ENCODE measurements at regions not wholly inside any gene's neighbourhood (a gene's known extent, or its start where the extent isn't known, plus 50 kb on each side); places are given as distances from the start of the nearest gene placed in this dataset.

DNA sequence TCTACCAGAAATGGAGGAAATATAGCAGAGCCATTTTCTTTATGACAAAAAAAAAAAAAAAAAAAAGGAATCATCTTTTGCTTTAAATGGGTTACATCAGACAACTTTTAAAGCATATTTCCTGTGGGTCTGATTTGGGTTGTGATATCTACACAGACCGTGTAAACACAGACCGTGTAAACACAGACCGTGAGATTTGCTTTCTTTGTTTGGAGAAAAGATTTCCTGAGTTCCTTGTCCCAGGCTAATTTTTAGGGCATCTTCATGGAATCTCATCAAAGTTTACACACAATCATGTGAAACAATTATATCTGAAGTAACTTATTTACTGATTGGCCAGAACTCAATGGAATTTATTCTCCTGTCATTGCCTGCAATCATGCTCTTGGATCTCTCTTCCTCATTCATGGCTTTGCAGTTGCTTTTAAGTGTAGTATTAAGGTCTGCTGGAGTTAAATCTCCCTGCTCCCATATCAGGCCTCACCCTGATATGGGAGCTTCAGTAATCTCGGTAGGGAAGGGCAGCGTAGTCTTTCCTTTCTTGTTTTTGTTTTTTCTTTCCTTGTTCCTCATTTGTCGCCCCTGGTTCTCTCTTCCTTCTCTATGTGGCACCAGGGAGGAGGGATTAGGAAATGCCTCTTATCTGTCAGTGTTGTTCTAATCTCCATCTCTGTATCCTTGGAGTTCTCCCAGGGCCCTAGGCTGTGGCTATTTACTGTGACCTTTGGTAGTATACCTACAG is 248.6 kb upstream of the JADE1 start:
- CTCF ChIA-PET: no interaction called here
- Mint-ChIP-seq H3K36me3 (no peaks in the 10 kb centered on the region), H3K9me3 (no peaks in the 10 kb centered on the region), H3K4me3 (no peak overlapping the region), H3K27ac (no peak overlapping the region), H3K4me1 (peaks cover 16% of the 10 kb centered on the region), H3K27me3 (ENCODE audit: low read depth) (no peaks in the 10 kb centered on the region)
- POLR2A ChIA-PET: no interaction called here
- ATAC-seq (no peak), DNase-seq (ENCODE audit: low spot score) (no peak)
- TF ChIP-seq, protein P1, sequence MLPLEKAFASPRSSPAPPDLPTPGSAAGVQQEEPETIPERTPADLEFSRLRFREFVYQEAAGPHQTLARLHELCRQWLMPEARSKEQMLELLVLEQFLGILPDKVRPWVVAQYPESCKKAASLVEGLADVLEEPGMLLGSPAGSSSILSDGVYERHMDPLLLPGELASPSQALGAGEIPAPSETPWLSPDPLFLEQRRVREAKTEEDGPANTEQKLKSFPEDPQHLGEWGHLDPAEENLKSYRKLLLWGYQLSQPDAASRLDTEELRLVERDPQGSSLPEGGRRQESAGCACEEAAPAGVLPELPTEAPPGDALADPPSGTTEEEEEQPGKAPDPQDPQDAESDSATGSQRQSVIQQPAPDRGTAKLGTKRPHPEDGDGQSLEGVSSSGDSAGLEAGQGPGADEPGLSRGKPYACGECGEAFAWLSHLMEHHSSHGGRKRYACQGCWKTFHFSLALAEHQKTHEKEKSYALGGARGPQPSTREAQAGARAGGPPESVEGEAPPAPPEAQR (CRISPR knock-in tag; IDR thresholded peaks at IDR 0.05): no peak
- TF ChIP-seq OVOL2 (CRISPR knock-in tag; IDR thresholded peaks at IDR 0.05; ENCODE audit: borderline replicate concordance): no peak
- TF ChIP-seq, protein P2, sequence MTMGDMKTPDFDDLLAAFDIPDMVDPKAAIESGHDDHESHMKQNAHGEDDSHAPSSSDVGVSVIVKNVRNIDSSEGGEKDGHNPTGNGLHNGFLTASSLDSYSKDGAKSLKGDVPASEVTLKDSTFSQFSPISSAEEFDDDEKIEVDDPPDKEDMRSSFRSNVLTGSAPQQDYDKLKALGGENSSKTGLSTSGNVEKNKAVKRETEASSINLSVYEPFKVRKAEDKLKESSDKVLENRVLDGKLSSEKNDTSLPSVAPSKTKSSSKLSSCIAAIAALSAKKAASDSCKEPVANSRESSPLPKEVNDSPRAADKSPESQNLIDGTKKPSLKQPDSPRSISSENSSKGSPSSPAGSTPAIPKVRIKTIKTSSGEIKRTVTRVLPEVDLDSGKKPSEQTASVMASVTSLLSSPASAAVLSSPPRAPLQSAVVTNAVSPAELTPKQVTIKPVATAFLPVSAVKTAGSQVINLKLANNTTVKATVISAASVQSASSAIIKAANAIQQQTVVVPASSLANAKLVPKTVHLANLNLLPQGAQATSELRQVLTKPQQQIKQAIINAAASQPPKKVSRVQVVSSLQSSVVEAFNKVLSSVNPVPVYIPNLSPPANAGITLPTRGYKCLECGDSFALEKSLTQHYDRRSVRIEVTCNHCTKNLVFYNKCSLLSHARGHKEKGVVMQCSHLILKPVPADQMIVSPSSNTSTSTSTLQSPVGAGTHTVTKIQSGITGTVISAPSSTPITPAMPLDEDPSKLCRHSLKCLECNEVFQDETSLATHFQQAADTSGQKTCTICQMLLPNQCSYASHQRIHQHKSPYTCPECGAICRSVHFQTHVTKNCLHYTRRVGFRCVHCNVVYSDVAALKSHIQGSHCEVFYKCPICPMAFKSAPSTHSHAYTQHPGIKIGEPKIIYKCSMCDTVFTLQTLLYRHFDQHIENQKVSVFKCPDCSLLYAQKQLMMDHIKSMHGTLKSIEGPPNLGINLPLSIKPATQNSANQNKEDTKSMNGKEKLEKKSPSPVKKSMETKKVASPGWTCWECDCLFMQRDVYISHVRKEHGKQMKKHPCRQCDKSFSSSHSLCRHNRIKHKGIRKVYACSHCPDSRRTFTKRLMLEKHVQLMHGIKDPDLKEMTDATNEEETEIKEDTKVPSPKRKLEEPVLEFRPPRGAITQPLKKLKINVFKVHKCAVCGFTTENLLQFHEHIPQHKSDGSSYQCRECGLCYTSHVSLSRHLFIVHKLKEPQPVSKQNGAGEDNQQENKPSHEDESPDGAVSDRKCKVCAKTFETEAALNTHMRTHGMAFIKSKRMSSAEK (CRISPR knock-in tag; IDR thresholded peaks at IDR 0.05; ENCODE audit: borderline replicate concordance): no peak
- TF ChIP-seq ESRRA (CRISPR knock-in tag; IDR thresholded peaks at IDR 0.05; ENCODE audit: borderline replicate concordance): no peak
- TF ChIP-seq FOXK1 (CRISPR knock-in tag; IDR thresholded peaks at IDR 0.05): no peak
- TF ChIP-seq, protein P3, sequence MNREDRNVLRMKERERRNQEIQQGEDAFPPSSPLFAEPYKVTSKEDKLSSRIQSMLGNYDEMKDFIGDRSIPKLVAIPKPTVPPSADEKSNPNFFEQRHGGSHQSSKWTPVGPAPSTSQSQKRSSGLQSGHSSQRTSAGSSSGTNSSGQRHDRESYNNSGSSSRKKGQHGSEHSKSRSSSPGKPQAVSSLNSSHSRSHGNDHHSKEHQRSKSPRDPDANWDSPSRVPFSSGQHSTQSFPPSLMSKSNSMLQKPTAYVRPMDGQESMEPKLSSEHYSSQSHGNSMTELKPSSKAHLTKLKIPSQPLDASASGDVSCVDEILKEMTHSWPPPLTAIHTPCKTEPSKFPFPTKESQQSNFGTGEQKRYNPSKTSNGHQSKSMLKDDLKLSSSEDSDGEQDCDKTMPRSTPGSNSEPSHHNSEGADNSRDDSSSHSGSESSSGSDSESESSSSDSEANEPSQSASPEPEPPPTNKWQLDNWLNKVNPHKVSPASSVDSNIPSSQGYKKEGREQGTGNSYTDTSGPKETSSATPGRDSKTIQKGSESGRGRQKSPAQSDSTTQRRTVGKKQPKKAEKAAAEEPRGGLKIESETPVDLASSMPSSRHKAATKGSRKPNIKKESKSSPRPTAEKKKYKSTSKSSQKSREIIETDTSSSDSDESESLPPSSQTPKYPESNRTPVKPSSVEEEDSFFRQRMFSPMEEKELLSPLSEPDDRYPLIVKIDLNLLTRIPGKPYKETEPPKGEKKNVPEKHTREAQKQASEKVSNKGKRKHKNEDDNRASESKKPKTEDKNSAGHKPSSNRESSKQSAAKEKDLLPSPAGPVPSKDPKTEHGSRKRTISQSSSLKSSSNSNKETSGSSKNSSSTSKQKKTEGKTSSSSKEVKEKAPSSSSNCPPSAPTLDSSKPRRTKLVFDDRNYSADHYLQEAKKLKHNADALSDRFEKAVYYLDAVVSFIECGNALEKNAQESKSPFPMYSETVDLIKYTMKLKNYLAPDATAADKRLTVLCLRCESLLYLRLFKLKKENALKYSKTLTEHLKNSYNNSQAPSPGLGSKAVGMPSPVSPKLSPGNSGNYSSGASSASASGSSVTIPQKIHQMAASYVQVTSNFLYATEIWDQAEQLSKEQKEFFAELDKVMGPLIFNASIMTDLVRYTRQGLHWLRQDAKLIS (CRISPR knock-in tag; IDR thresholded peaks at IDR 0.05; ENCODE audit: borderline replicate concordance): no peak
- TF ChIP-seq, protein P4, sequence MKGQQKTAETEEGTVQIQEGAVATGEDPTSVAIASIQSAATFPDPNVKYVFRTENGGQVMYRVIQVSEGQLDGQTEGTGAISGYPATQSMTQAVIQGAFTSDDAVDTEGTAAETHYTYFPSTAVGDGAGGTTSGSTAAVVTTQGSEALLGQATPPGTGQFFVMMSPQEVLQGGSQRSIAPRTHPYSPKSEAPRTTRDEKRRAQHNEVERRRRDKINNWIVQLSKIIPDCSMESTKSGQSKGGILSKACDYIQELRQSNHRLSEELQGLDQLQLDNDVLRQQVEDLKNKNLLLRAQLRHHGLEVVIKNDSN (CRISPR knock-in tag; IDR thresholded peaks at IDR 0.05): no peak
- no peak for TF ChIP-seq SOX15 (CRISPR knock-in tag; IDR thresholded peaks at IDR 0.05)
- TF ChIP-seq, protein P5, sequence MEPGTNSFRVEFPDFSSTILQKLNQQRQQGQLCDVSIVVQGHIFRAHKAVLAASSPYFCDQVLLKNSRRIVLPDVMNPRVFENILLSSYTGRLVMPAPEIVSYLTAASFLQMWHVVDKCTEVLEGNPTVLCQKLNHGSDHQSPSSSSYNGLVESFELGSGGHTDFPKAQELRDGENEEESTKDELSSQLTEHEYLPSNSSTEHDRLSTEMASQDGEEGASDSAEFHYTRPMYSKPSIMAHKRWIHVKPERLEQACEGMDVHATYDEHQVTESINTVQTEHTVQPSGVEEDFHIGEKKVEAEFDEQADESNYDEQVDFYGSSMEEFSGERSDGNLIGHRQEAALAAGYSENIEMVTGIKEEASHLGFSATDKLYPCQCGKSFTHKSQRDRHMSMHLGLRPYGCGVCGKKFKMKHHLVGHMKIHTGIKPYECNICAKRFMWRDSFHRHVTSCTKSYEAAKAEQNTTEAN (CRISPR knock-in tag; IDR thresholded peaks at IDR 0.05): no peak
- no peak for TF ChIP-seq NR2C2 (CRISPR knock-in tag; IDR thresholded peaks at IDR 0.05)
- no peak for TF ChIP-seq GABPB1 (CRISPR knock-in tag; IDR thresholded peaks at IDR 0.05)
- TF ChIP-seq ZNF423 (CRISPR knock-in tag; IDR thresholded peaks at IDR 0.05): no peak
- TF ChIP-seq, protein P6, sequence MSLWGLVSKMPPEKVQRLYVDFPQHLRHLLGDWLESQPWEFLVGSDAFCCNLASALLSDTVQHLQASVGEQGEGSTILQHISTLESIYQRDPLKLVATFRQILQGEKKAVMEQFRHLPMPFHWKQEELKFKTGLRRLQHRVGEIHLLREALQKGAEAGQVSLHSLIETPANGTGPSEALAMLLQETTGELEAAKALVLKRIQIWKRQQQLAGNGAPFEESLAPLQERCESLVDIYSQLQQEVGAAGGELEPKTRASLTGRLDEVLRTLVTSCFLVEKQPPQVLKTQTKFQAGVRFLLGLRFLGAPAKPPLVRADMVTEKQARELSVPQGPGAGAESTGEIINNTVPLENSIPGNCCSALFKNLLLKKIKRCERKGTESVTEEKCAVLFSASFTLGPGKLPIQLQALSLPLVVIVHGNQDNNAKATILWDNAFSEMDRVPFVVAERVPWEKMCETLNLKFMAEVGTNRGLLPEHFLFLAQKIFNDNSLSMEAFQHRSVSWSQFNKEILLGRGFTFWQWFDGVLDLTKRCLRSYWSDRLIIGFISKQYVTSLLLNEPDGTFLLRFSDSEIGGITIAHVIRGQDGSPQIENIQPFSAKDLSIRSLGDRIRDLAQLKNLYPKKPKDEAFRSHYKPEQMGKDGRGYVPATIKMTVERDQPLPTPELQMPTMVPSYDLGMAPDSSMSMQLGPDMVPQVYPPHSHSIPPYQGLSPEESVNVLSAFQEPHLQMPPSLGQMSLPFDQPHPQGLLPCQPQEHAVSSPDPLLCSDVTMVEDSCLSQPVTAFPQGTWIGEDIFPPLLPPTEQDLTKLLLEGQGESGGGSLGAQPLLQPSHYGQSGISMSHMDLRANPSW (CRISPR knock-in tag; conservative IDR thresholded peaks at IDR 0.05; ENCODE audit: low read depth): no peak
